CD4-positive, alpha-beta memory T cell (primary cell): ENCODE measurements at regions not wholly inside any gene's neighbourhood (a gene's known extent, or its start where the extent isn't known, plus 50 kb on each side); places are given as distances from the start of the nearest gene placed in this dataset.

Experiments
- CTCF ChIA-PET: fragments of 350-600 bp; sonication (Branson Sonifier 250); formaldehyde crosslinking; loops from one replicate; lab custom pipeline; 2021; ENCODE audit warnings: inconsistent platforms; ENCODE audit not compliant: partially characterized antibody; lab: Charles Lee
- POLR2A ChIA-PET: fragments of 350-600 bp; sonication (Branson Sonifier 250); formaldehyde crosslinking; loops from one replicate; lab custom pipeline; 2021; ENCODE audit not compliant: partially characterized antibody; lab: Charles Lee
- DNase-seq, 5 donors: peaks; one replicate each; pipeline versions ENCODE4 v3.0.0 to v3.0.0-alpha.2; 2020 to 2022; ENCODE audit warnings: mixed read lengths in 1 of 5
- H3K27ac ChIP-seq: one replicate; pipeline ENCODE4 v1.7.0; 2013; ENCODE audit warnings: low read depth, low read length
- H3K27me3 ChIP-seq: 2 replicates; pipeline ENCODE4 v1.7.0; 2013; ENCODE audit warnings: mild to moderate bottlenecking, low read length, moderate library complexity; ENCODE audit not compliant: insufficient read depth
- H3K36me3 ChIP-seq: 2 replicates; pipeline ENCODE4 v1.7.0; 2013; ENCODE audit warnings: mild to moderate bottlenecking, low read length, moderate library complexity; ENCODE audit not compliant: insufficient read depth
- H3K4me1 ChIP-seq: 2 replicates; pipeline ENCODE4 v1.7.0; 2013; ENCODE audit warnings: mild to moderate bottlenecking, low read length, moderate library complexity; ENCODE audit not compliant: insufficient read depth
- H3K4me3 ChIP-seq, 2 donors: one replicate each; pipeline ENCODE4 v1.7.0; 2013; ENCODE audit warnings: low read length in 2 of 2, mild to moderate bottlenecking in 1 of 2
- H3K9me3 ChIP-seq, 2 donors: one replicate each; pipeline ENCODE4 v1.7.0; 2013; ENCODE audit warnings: low read length in 2 of 2, control low read depth in 1 of 2; ENCODE audit not compliant: control insufficient read depth in 1 of 2
- H3K27ac Mint-ChIP-seq, 7 donors: one replicate each; pipeline ENCODE4 v1.8.0; 2020 to 2021; ENCODE audit warnings: mixed read lengths in 7 of 7, mild to moderate bottlenecking in 6 of 7, inconsistent platforms in 3 of 7, moderate library complexity in 3 of 7
- H3K27me3 Mint-ChIP-seq, 2 donors: one replicate each; pipeline ENCODE4 v1.8.0; 2020 to 2021; ENCODE audit warnings: mixed read lengths in 2 of 2
- H3K36me3 Mint-ChIP-seq, 2 donors: one replicate each; pipeline ENCODE4 v1.8.0; 2020 to 2021; ENCODE audit warnings: mixed read lengths in 2 of 2, inconsistent platforms in 1 of 2, mild to moderate bottlenecking in 1 of 2
- H3K4me1 Mint-ChIP-seq, 4 donors: one replicate each; pipeline ENCODE4 v1.8.0; 2020 to 2021; ENCODE audit warnings: mixed read lengths in 4 of 4, mild to moderate bottlenecking in 1 of 4
- H3K4me3 Mint-ChIP-seq, 8 donors: one replicate each; pipeline ENCODE4 v1.8.0; 2020 to 2021; ENCODE audit warnings: mixed read lengths in 8 of 8, mild to moderate bottlenecking in 7 of 8, moderate library complexity in 6 of 8, inconsistent platforms in 3 of 8
- H3K9me3 Mint-ChIP-seq, 8 donors: one replicate each; pipeline ENCODE4 v1.8.0; 2020 to 2021; ENCODE audit warnings: mixed read lengths in 8 of 8, mild to moderate bottlenecking in 5 of 8, inconsistent platforms in 3 of 8, moderate library complexity in 1 of 8
- intact Hi-C: fragments of 100-400 bp; cut with micrococcal nuclease; formaldehyde crosslinking; loops from one replicate; pipeline ENCODE4 v1.15.1; 2023

- H3K27me3 ChIP-seq = no peaks in the 10 kb centered on the region
- Mint-ChIP-seq H3K4me3 (no peak overlapping the region), H3K36me3 (no peaks in the 10 kb centered on the region), H3K4me1 (no peaks in the 10 kb centered on the region), H3K9me3 (peaks cover 0 to 1% (median 0%) of the 10 kb centered on the region in 8 donors), H3K27me3 (peaks cover 1 to 10% of the 10 kb centered on the region in 2 donors), H3K27ac (no peak overlapping the region)
- ChIA-PET POLR2A (no interaction called here), CTCF (no interaction called here)
- no peak for DNase-seq
- no peaks in the 10 kb centered on the region for H3K36me3 ChIP-seq
- intact Hi-C loops = no loop called here
- no peak overlapping the region for H3K4me3 ChIP-seq
- no peaks in the 10 kb centered on the region for H3K9me3 ChIP-seq
- H3K4me1 ChIP-seq = no peaks in the 10 kb centered on the region
- no peak overlapping the region for H3K27ac ChIP-seq
Measured at GRCh38 chr15:72992841-72993252, 59.4 kb upstream of the NEO1 start.

- Histone ChIP-seq H3K27ac (no peak overlapping the region), H3K27me3 (no peaks in the 10 kb centered on the region), H3K4me1 (no peaks in the 10 kb centered on the region), H3K36me3 (no peaks in the 10 kb centered on the region), H3K4me3 (no peak overlapping the region), H3K9me3 (no peaks in the 10 kb centered on the region)
- Mint-ChIP-seq H3K4me1 (no peaks in the 10 kb centered on the region), H3K36me3 (no peaks in the 10 kb centered on the region), H3K27ac (no peak overlapping the region), H3K4me3 (no peak overlapping the region), H3K9me3 (peaks cover 0 to 1% (median 0%) of the 10 kb centered on the region in 8 donors), H3K27me3 (peaks cover 1 to 8% of the 10 kb centered on the region in 2 donors)
- DNase-seq = no peak
- CTCF ChIA-PET = no interaction called here
- intact Hi-C loops = no loop called here
- POLR2A ChIA-PET = no interaction called here
Measured at GRCh38 chr15:72991026-72991425, 61.2 kb upstream of the NEO1 start.

GRCh38 chr15:72983801-72984545, 68.3 kb upstream of the NEO1 start:
- Mint-ChIP-seq H3K4me3 (no peak overlapping the region), H3K27me3 (peaks cover 20% of the 10 kb centered on the region in 2 donors), H3K4me1 (no peaks in the 10 kb centered on the region), H3K36me3 (no peaks in the 10 kb centered on the region), H3K9me3 (peaks cover 0 to 4% (median 0%) of the 10 kb centered on the region in 8 donors), H3K27ac (no peak overlapping the region)
- Histone ChIP-seq H3K9me3 (no peaks in the 10 kb centered on the region), H3K27me3 (no peaks in the 10 kb centered on the region), H3K4me1 (no peaks in the 10 kb centered on the region), H3K36me3 (no peaks in the 10 kb centered on the region), H3K4me3 (no peak overlapping the region), H3K27ac (no peak overlapping the region)
- DNase-seq = no peak
- ChIA-PET CTCF (no interaction called here), POLR2A (no interaction called here)
- intact Hi-C loops = no loop called here

GRCh38 chr15:72982714-72983113, 69.5 kb upstream of the NEO1 start:
- intact Hi-C loops = no loop called here
- peaks cover 22 to 25% of the 10 kb centered on the region in 2 donors for H3K27me3 Mint-ChIP-seq
- no peaks in the 10 kb centered on the region for H3K4me1 ChIP-seq

GRCh38 chr15:72980661-72981060, 71.6 kb upstream of the NEO1 start:
- no peaks in the 10 kb centered on the region for H3K4me1 Mint-ChIP-seq
- intact Hi-C loops = no loop called here
- peaks cover 24 to 31% of the 10 kb centered on the region in 2 donors for H3K27me3 Mint-ChIP-seq
- Histone ChIP-seq H3K27ac (no peak overlapping the region), H3K4me3 (no peak overlapping the region), H3K27me3 (no peaks in the 10 kb centered on the region), H3K9me3 (no peaks in the 10 kb centered on the region), H3K4me1 (no peaks in the 10 kb centered on the region), H3K36me3 (no peaks in the 10 kb centered on the region)
- ChIA-PET CTCF (no interaction called here), POLR2A (no interaction called here)
- no peak overlapping the region for H3K27ac Mint-ChIP-seq
- peaks cover 0 to 4% (median 0%) of the 10 kb centered on the region in 8 donors for H3K9me3 Mint-ChIP-seq
- no peaks in the 10 kb centered on the region for H3K36me3 Mint-ChIP-seq
- H3K4me3 Mint-ChIP-seq = no peak overlapping the region
- DNase-seq = no peak

More at GRCh38 chr15:72982714-72983113, 69.5 kb upstream of the NEO1 start:
- no peaks in the 10 kb centered on the region for H3K9me3 ChIP-seq
- no peak overlapping the region for H3K27ac Mint-ChIP-seq
- no peak overlapping the region for H3K4me3 Mint-ChIP-seq
- no peaks in the 10 kb centered on the region for H3K4me1 Mint-ChIP-seq
- H3K36me3 Mint-ChIP-seq = no peaks in the 10 kb centered on the region
- H3K27me3 ChIP-seq = no peaks in the 10 kb centered on the region
- no peak for DNase-seq
- H3K9me3 Mint-ChIP-seq = peaks cover 0 to 4% (median 0%) of the 10 kb centered on the region in 8 donors
- CTCF ChIA-PET = no interaction called here
- POLR2A ChIA-PET = no interaction called here
- no peaks in the 10 kb centered on the region for H3K36me3 ChIP-seq
- H3K4me3 ChIP-seq = no peak overlapping the region
- no peak overlapping the region for H3K27ac ChIP-seq

GRCh38 chr15:72979791-72980190, 72.5 kb upstream of the NEO1 start:
- H3K4me3 Mint-ChIP-seq = no peak overlapping the region
- intact Hi-C loops = no loop called here
- Histone ChIP-seq H3K4me3 (no peak overlapping the region), H3K4me1 (no peaks in the 10 kb centered on the region), H3K36me3 (no peaks in the 10 kb centered on the region), H3K9me3 (no peaks in the 10 kb centered on the region), H3K27me3 (no peaks in the 10 kb centered on the region), H3K27ac (no peak overlapping the region)
- H3K27me3 Mint-ChIP-seq = peaks cover 19 to 31% of the 10 kb centered on the region in 2 donors
- ChIA-PET CTCF (no interaction called here), POLR2A (no interaction called here)
- DNase-seq = no peak
- H3K27ac Mint-ChIP-seq = no peak overlapping the region
- H3K4me1 Mint-ChIP-seq = no peaks in the 10 kb centered on the region
- H3K36me3 Mint-ChIP-seq = no peaks in the 10 kb centered on the region
- H3K9me3 Mint-ChIP-seq = peaks cover 0 to 4% (median 0%) of the 10 kb centered on the region in 8 donors

DNA sequence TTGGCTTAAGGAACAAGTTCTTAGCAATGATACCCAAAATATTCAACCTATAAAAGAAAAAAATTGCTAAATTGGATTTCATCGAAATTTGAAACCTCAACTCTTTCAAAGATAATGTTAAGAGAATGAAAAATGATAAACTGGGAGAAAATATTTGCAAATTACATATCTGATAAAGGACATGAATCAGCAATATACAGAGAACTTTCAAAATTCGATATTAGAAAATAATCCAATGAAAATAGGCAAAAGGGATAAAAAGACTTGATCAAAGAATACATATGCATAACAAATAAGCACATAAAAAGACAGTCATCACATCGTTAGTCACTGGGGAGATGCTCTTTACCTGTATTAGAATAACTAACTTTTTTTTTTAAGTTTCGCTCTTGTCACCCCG, 73.0 kb upstream of the NEO1 start:
- ChIA-PET POLR2A (no interaction called here), CTCF (no interaction called here)
- Mint-ChIP-seq H3K36me3 (no peaks in the 10 kb centered on the region), H3K4me1 (no peaks in the 10 kb centered on the region), H3K27me3 (peaks cover 18 to 29% of the 10 kb centered on the region in 2 donors), H3K4me3 (no peak overlapping the region), H3K9me3 (peaks cover 0 to 2% (median 0%) of the 10 kb centered on the region in 8 donors), H3K27ac (no peak overlapping the region)
- no peak overlapping the region for H3K4me3 ChIP-seq
- H3K27me3 ChIP-seq = no peaks in the 10 kb centered on the region
- no peaks in the 10 kb centered on the region for H3K9me3 ChIP-seq
- no peaks in the 10 kb centered on the region for H3K4me1 ChIP-seq
- intact Hi-C loops = no loop called here
- H3K27ac ChIP-seq = no peak overlapping the region
- no peak for DNase-seq
- H3K36me3 ChIP-seq = no peaks in the 10 kb centered on the region
